ENCODE measurements at regions not wholly inside any gene's neighbourhood (a gene's known extent, or its start where the extent isn't known, plus 50 kb on each side); places are given as distances from the start of the nearest gene placed in this dataset.

DNA sequence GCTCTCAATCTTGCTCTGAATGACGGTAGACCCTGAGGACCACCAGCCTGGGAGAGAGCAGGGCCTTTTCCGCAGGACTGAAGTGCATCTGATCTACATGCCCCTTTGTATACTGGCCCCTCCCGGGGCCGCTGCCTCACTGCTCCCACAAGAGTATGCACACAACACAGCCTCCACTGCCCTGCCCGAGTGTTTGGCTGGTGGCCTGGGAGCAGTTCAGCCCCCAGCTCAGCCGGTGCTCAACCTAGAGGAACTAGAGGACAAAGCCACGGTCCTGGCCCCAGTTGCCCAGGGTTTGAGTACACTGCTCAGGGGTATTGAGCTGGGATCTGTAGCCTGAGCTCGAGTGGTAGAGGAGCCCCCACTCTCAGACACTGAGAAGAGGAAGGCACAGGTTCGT lies 118.9 kb upstream of the CAB39 start:
- peaks cover 0 to 3% (median 0%) of the 10 kb centered on the region in 5 donors for H3K27me3 Mint-ChIP-seq
- Histone ChIP-seq H3K9me3 (ENCODE audit: control insufficient read depth in 2 of 3, low read length in 3 of 3) (no peaks in the 10 kb centered on the region), H3K27ac (ENCODE audit: low read depth, low read length) (no peak overlapping the region), H3K4me1 (ENCODE audit: control insufficient read depth in 2 of 2, insufficient read depth in 2 of 2, low read length in 2 of 2) (peaks cover 14 to 15% of the 10 kb centered on the region in 2 donors), H3K27me3 (ENCODE audit: control insufficient read depth in 2 of 2, insufficient read depth in 2 of 2, low read length in 2 of 2) (no peaks in the 10 kb centered on the region), H3K4me3 (ENCODE audit: low read length) (no peak overlapping the region), H3K36me3 (ENCODE audit: control insufficient read depth in 2 of 3, insufficient read depth in 3 of 3, low read length in 3 of 3) (no peaks in the 10 kb centered on the region)
- ChIA-PET CTCF (interaction anchor here (0.7 kb wide), 1 partner anchor 719 kb away, joined by 3 read pairs; no protein-coding TSS in a partner anchor), POLR2A (no interaction called here)
- intact Hi-C loops (cut with micrococcal nuclease) = no loop called here
- H3K36me3 Mint-ChIP-seq = peaks cover 0 to 56% (median 0%) of the 10 kb centered on the region in 5 donors
- ATAC-seq (no peak), DNase-seq (no peak)
- H3K27ac Mint-ChIP-seq = peak overlapping the region in 1 of 9 donors; percentile 85
- H3K4me1 Mint-ChIP-seq = peaks cover 25 to 93% (median 77%) of the 10 kb centered on the region in 7 donors
- peaks cover 0 to 29% (median 3%) of the 10 kb centered on the region in 11 donors for H3K9me3 Mint-ChIP-seq
- H3K4me3 Mint-ChIP-seq = no peak overlapping the region

DNA sequence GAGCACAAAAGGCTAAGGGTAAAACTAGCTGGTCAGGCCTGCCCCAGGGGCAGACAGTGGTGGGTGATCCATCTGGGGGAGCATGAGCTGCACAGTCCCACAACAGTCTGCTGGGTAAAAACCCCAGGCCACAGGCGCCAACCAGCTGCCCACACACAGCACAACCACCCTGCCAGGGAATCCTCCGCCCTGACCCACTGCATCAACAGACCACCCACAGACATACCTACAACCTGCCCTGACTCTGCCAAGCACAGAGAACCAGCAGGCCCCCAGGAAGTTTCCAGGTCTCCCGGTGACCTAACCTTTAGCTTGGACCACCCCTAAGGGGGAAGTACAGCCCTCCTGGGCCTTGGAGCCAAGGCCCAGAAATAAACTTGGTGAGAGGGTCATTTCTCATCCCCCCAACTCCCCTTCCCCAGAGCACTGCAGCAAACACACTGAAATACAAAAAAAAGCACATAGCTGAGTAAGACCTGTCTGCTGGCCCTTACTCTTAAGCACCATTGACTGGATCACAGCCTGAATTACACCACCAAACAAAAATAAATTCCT lies 118.3 kb upstream of the CAB39 start:
- peaks cover 14 to 15% of the 10 kb centered on the region in 2 donors for H3K4me1 ChIP-seq (ENCODE audit: control insufficient read depth in 2 of 2, insufficient read depth in 2 of 2, low read length in 2 of 2)
- H3K9me3 ChIP-seq (ENCODE audit: control insufficient read depth in 2 of 3, low read length in 3 of 3) = no peaks in the 10 kb centered on the region
- no peak overlapping the region for H3K27ac ChIP-seq (ENCODE audit: low read depth, low read length)
- Mint-ChIP-seq H3K27ac (peak overlapping the region in 5 of 9 donors; percentile 3 to 54 (median 31)), H3K27me3 (peaks cover 0 to 3% (median 0%) of the 10 kb centered on the region in 5 donors), H3K4me1 (peaks cover 24 to 91% (median 78%) of the 10 kb centered on the region in 7 donors), H3K4me3 (no peak overlapping the region), H3K36me3 (peaks cover 0 to 56% (median 0%) of the 10 kb centered on the region in 5 donors), H3K9me3 (peaks cover 0 to 28% (median 3%) of the 10 kb centered on the region in 11 donors)
- CTCF ChIA-PET = interaction anchor here (0.8 kb wide), 1 partner anchor 266 kb away, joined by 3 read pairs; no protein-coding TSS in a partner anchor
- DNase-seq = no peak
- H3K36me3 ChIP-seq (ENCODE audit: control insufficient read depth in 2 of 3, insufficient read depth in 3 of 3, low read length in 3 of 3) = no peaks in the 10 kb centered on the region
- intact Hi-C loops (cut with micrococcal nuclease) = no loop called here
- no peak overlapping the region for H3K4me3 ChIP-seq (ENCODE audit: low read length)
- no peaks in the 10 kb centered on the region for H3K27me3 ChIP-seq (ENCODE audit: control insufficient read depth in 2 of 2, insufficient read depth in 2 of 2, low read length in 2 of 2)
- POLR2A ChIA-PET = interaction anchor here (1.4 kb wide), 1 partner anchor 179 kb away, joined by 3 read pairs; the partner anchor contains the start of gene SP100
- no peak for ATAC-seq

DNA sequence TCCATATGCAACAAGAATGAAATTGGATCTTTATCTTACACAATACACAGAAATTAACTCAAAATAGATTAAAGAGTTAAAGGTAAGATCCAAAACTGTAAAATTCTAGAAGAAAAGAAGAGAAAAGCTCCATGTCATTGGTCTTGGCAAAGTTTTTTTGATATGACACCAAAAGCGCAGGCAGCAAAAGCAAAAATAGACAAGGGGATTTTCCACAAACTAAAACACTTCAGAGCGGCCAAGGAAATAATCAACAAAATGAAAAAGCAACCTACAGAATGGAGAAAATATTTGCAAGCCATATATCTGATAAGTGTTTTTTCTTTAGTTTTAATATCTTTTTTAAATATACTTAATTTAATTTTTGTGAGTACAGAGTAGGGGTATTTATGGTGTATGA lies 112.8 kb upstream of the CAB39 start:
- peak overlapping the region in 6 of 10 donors; percentile 13 to 69 (median 42) for H3K4me3 Mint-ChIP-seq
- DNase-seq (peak in 1 of 9 donors; percentile 36), ATAC-seq (no peak)
- Histone ChIP-seq H3K4me3 (ENCODE audit: low read length) (no peak overlapping the region), H3K4me1 (ENCODE audit: control insufficient read depth in 2 of 2, insufficient read depth in 2 of 2, low read length in 2 of 2) (peaks cover 35 to 38% of the 10 kb centered on the region in 2 donors), H3K27me3 (ENCODE audit: control insufficient read depth in 2 of 2, insufficient read depth in 2 of 2, low read length in 2 of 2) (no peaks in the 10 kb centered on the region), H3K27ac (ENCODE audit: low read depth, low read length) (no peak overlapping the region), H3K9me3 (ENCODE audit: control insufficient read depth in 2 of 3, low read length in 3 of 3) (no peaks in the 10 kb centered on the region), H3K36me3 (ENCODE audit: control insufficient read depth in 2 of 3, insufficient read depth in 3 of 3, low read length in 3 of 3) (no peaks in the 10 kb centered on the region)
- intact Hi-C loops (cut with micrococcal nuclease) = loop anchor here (5.0 kb wide), 3 partner anchors 63 to 678 kb away; partner anchors contain the start of genes CAB39 (in 1 of the 2), FBXO36 (in 1 of the 2) and TRIP12 (in 1 of the 2)
- no peaks in the 10 kb centered on the region for H3K27me3 Mint-ChIP-seq
- ChIA-PET POLR2A (interaction anchor here (1.0 kb wide), 1 partner anchor 380 kb away, joined by 5 read pairs; the partner anchor contains the start of gene SP110), CTCF (no interaction called here)
- peaks cover under 1 to 68% (median 14%) of the 10 kb centered on the region in 5 donors for H3K36me3 Mint-ChIP-seq
- peaks cover 0 to 59% (median 20%) of the 10 kb centered on the region in 11 donors for H3K9me3 Mint-ChIP-seq
- peak overlapping the region in 7 of 9 donors; percentile 25 to 99 (median 60) for H3K27ac Mint-ChIP-seq
- peaks cover 34 to 86% (median 79%) of the 10 kb centered on the region in 7 donors for H3K4me1 Mint-ChIP-seq

- Mint-ChIP-seq H3K4me3 (peak overlapping the region in 9 of 10 donors; percentile 13 to 69 (median 34)), H3K27me3 (no peaks in the 10 kb centered on the region), H3K36me3 (peaks cover 5 to 70% (median 17%) of the 10 kb centered on the region in 5 donors), H3K4me1 (peaks cover 33 to 86% (median 80%) of the 10 kb centered on the region in 7 donors), H3K27ac (peak overlapping the region in 8 of 9 donors; percentile 25 to 99 (median 78)), H3K9me3 (peaks cover 0 to 64% (median 23%) of the 10 kb centered on the region in 11 donors)
- no peaks in the 10 kb centered on the region for H3K9me3 ChIP-seq (ENCODE audit: control insufficient read depth in 2 of 3, low read length in 3 of 3)
- H3K27ac ChIP-seq (ENCODE audit: low read depth, low read length) = no peak overlapping the region
- no peak for ATAC-seq
- CTCF ChIA-PET = no interaction called here
- H3K36me3 ChIP-seq (ENCODE audit: control insufficient read depth in 2 of 3, insufficient read depth in 3 of 3, low read length in 3 of 3) = no peaks in the 10 kb centered on the region
- no peaks in the 10 kb centered on the region for H3K27me3 ChIP-seq (ENCODE audit: control insufficient read depth in 2 of 2, insufficient read depth in 2 of 2, low read length in 2 of 2)
- H3K4me3 ChIP-seq (ENCODE audit: low read length) = no peak overlapping the region
- no peak for DNase-seq
- peaks cover 35 to 38% of the 10 kb centered on the region in 2 donors for H3K4me1 ChIP-seq (ENCODE audit: control insufficient read depth in 2 of 2, insufficient read depth in 2 of 2, low read length in 2 of 2)
- intact Hi-C loops (cut with micrococcal nuclease) = loop anchor here (5.0 kb wide), 3 partner anchors 63 to 678 kb away; partner anchors contain the start of genes CAB39 (in 1 of the 2), FBXO36 (in 1 of the 2) and TRIP12 (in 1 of the 2)
- POLR2A ChIA-PET = interaction anchor here (1.0 kb wide), 1 partner anchor 381 kb away, joined by 5 read pairs; the partner anchor contains the start of gene SP110
Observed at GRCh38 chr2:230600285-230600684, 112.4 kb upstream of the CAB39 start.

DNA sequence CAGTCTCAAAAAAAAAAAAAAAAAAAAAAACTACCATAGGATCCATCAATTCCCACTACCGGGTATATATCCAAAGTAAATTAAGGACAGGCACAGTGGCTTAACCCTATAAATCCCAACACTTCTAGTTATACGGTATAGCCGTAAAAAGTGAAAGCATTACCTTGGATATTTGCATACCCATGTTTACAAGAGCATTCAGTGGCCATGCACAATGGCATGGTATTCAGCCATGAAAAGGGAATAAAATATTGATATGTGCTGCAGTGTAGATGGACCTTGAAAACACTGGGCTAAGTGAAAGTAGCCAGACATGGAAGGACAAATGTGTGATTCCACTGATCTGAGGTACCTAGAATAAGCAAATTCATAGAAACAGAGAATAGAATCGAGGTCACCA lies 111.8 kb upstream of the CAB39 start:
- H3K27me3 Mint-ChIP-seq = no peaks in the 10 kb centered on the region
- peaks cover 35 to 38% of the 10 kb centered on the region in 2 donors for H3K4me1 ChIP-seq (ENCODE audit: control insufficient read depth in 2 of 2, insufficient read depth in 2 of 2, low read length in 2 of 2)
- peak overlapping the region; percentile 49 to 99 (median 80) for H3K27ac Mint-ChIP-seq
- H3K9me3 ChIP-seq (ENCODE audit: control insufficient read depth in 2 of 3, low read length in 3 of 3) = no peaks in the 10 kb centered on the region
- no peak overlapping the region for H3K27ac ChIP-seq (ENCODE audit: low read depth, low read length)
- POLR2A ChIA-PET = interaction anchor here (1.0 kb wide), 1 partner anchor 25 kb away, joined by 3 read pairs; no protein-coding TSS in a partner anchor
- no peaks in the 10 kb centered on the region for H3K36me3 ChIP-seq (ENCODE audit: control insufficient read depth in 2 of 3, insufficient read depth in 3 of 3, low read length in 3 of 3)
- peaks cover 10 to 70% (median 17%) of the 10 kb centered on the region in 5 donors for H3K36me3 Mint-ChIP-seq
- DNase-seq = no peak
- no peak for ATAC-seq
- no peak overlapping the region for H3K4me3 ChIP-seq (ENCODE audit: low read length)
- CTCF ChIA-PET = no interaction called here
- H3K4me1 Mint-ChIP-seq = peaks cover 35 to 83% (median 74%) of the 10 kb centered on the region in 7 donors
- H3K4me3 Mint-ChIP-seq = peak overlapping the region in 7 of 10 donors; percentile 20 to 69 (median 61)
- H3K27me3 ChIP-seq (ENCODE audit: control insufficient read depth in 2 of 2, insufficient read depth in 2 of 2, low read length in 2 of 2) = no peaks in the 10 kb centered on the region
- peaks cover 0 to 69% (median 28%) of the 10 kb centered on the region in 11 donors for H3K9me3 Mint-ChIP-seq
- intact Hi-C loops (cut with micrococcal nuclease) = loop anchor here (5.0 kb wide), 3 partner anchors 64 to 679 kb away; partner anchors contain the start of genes CAB39 (in 1 of the 2), FBXO36 (in 1 of the 2) and TRIP12 (in 1 of the 2)

DNA sequence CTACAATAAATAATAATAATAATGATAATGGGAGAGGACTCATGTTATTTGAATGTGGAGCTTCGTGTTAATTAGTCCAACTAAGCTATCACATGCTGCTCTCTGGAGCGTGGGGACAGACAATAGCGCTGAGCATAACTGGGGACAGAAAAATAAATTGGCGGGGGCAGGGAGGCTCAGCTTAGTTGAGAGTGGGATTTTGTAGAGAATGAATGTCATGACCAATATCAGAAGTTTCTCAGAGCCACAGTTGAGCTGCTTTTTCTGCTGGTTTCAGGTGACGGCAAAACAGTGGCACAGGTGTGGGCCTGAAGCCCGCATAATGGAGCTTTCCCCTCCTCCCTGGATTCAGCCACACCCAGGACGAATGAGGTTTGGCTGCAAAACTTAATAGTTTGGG lies 111.1 kb upstream of the CAB39 start:
- ATAC-seq (no peak), DNase-seq (no peak)
- Mint-ChIP-seq H3K27me3 (no peaks in the 10 kb centered on the region), H3K27ac (peak overlapping the region; percentile 59 to 99 (median 79)), H3K36me3 (peaks cover 14 to 71% (median 20%) of the 10 kb centered on the region in 5 donors), H3K9me3 (peaks cover 0 to 76% (median 33%) of the 10 kb centered on the region in 11 donors), H3K4me1 (peaks cover 33 to 84% (median 76%) of the 10 kb centered on the region in 7 donors), H3K4me3 (peak overlapping the region in 8 of 10 donors; percentile 11 to 69 (median 50))
- peak overlapping the region; percentile 64 for H3K27ac ChIP-seq (ENCODE audit: low read depth, low read length)
- no peak overlapping the region for H3K4me3 ChIP-seq (ENCODE audit: low read length)
- peaks cover 35 to 38% of the 10 kb centered on the region in 2 donors for H3K4me1 ChIP-seq (ENCODE audit: control insufficient read depth in 2 of 2, insufficient read depth in 2 of 2, low read length in 2 of 2)
- intact Hi-C loops (cut with micrococcal nuclease) = loop anchor here (5.0 kb wide), 3 partner anchors 64 to 679 kb away; partner anchors contain the start of genes CAB39 (in 1 of the 2), FBXO36 (in 1 of the 2) and TRIP12 (in 1 of the 2)
- ChIA-PET POLR2A (interaction anchor here (1.0 kb wide), 1 partner anchor 26 kb away, joined by 3 read pairs; no protein-coding TSS in a partner anchor), CTCF (interaction anchor here (0.5 to 1.9 kb wide), 2 partner anchors 42 to 197 kb away, joined by 3 to 5 read pairs; no protein-coding TSS in a partner anchor)
- H3K9me3 ChIP-seq (ENCODE audit: control insufficient read depth in 2 of 3, low read length in 3 of 3) = no peaks in the 10 kb centered on the region
- H3K27me3 ChIP-seq (ENCODE audit: control insufficient read depth in 2 of 2, insufficient read depth in 2 of 2, low read length in 2 of 2) = no peaks in the 10 kb centered on the region
- H3K36me3 ChIP-seq (ENCODE audit: control insufficient read depth in 2 of 3, insufficient read depth in 3 of 3, low read length in 3 of 3) = no peaks in the 10 kb centered on the region

Measured in naive thymus-derived CD4-positive, alpha-beta T cell (primary cell).